ENCODE measurements at regions not wholly inside any gene's neighbourhood (a gene's known extent, or its start where the extent isn't known, plus 50 kb on each side); places are given as distances from the start of the nearest gene placed in this dataset.

DNA sequence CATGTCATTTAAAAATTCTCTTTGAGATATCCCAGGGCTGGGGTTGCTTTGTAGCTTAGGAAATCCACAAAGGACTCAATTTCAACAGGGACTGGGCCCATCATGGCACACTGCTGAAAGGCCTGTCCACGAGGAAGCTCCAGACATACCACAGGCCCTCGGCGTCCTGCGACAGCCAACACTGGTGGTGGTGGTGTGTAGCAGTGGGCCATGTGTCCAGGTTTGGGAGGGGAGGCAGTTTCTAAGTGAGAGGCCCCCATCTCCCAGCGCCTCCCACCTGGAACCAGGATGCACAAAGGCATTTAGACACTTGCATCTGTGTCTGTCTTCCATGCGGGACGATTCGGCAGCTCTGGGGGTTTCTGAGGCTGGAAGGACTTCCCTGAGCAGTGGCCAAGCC, 65.2 kb upstream of the ZNF423 start:
- H2BK12ac ChIP-seq (ENCODE audit: insufficient read length, low read depth, low read length): no peak overlapping the region
- no peak overlapping the region for H4K8ac ChIP-seq (replicated peaks; ENCODE audit: insufficient read length, low read depth, low read length)
- H3K18ac ChIP-seq (ENCODE audit: insufficient read length, low read depth, low read length): no peak overlapping the region
- no peak overlapping the region for H4K5ac ChIP-seq (ENCODE audit: insufficient read length, low read depth, low read length)
- Mint-ChIP-seq H3K4me3 (no peak overlapping the region), H3K27ac (no peak overlapping the region), H3K36me3 (ENCODE audit: insufficient read depth in 1 of 3, low read depth in 3 of 3) (no peaks in the 10 kb centered on the region), H3K27me3 (ENCODE audit: low read depth) (peaks cover 7% of the 10 kb centered on the region), H3K4me1 (peaks cover 4 to 6% of the 10 kb centered on the region in 2 experiments), H3K9me3 (peaks cover 0 to 6% of the 10 kb centered on the region in 2 experiments; a peak in 1 of 5 replicates)
- no peak overlapping the region for H3K56ac ChIP-seq (ENCODE audit: insufficient read length, low read depth, low read length)
- H2BK20ac ChIP-seq (ENCODE audit: low read depth, low read length, poor library complexity, severe bottlenecking): no peak overlapping the region
- no peak overlapping the region for H3K4me2 ChIP-seq (ENCODE audit: insufficient read depth, insufficient read length, low read length)
- H2AFZ ChIP-seq (ENCODE audit: low read length): no peak overlapping the region
- no peak overlapping the region for H2AK5ac ChIP-seq (ENCODE audit: insufficient read length, low read length)
- H3K23ac ChIP-seq (ENCODE audit: insufficient read length, low read depth, low read length): no peak overlapping the region
- no peak overlapping the region for H3K4ac ChIP-seq (ENCODE audit: low read depth, low read length)
- no peak overlapping the region for H3K27ac ChIP-seq (ENCODE audit: insufficient read length, low read depth, low read length)
- no peaks in the 10 kb centered on the region for H3K27me3 ChIP-seq (ENCODE audit: insufficient read depth, low read length)
- no peaks in the 10 kb centered on the region for H4K20me1 ChIP-seq (ENCODE audit: control insufficient read depth, insufficient read depth, insufficient read length)
- no peak overlapping the region for H3K14ac ChIP-seq (ENCODE audit: insufficient read depth, low read length)
- no peak overlapping the region for H4K91ac ChIP-seq (ENCODE audit: insufficient read length, low read depth, low read length)
- H3K4me1 ChIP-seq (ENCODE audit: insufficient read depth, low read length): no peaks in the 10 kb centered on the region
- H3K79me2 ChIP-seq (ENCODE audit: insufficient read depth, low read length): no peaks in the 10 kb centered on the region
- no peak overlapping the region for H3K9ac ChIP-seq (ENCODE audit: extremely low read depth, insufficient read length, low read length)
- no peak overlapping the region for H2BK15ac ChIP-seq (ENCODE audit: low read depth, low read length)
- H3K9me3 ChIP-seq (ENCODE audit: control insufficient read depth, low read depth, low read length): no peaks in the 10 kb centered on the region
- no peaks in the 10 kb centered on the region for H3K79me1 ChIP-seq (ENCODE audit: insufficient read depth, low read depth, low read length, poor library complexity, severe bottlenecking)
- H3T11ph ChIP-seq (ENCODE audit: low read length): no peak overlapping the region
- H2BK120ac ChIP-seq (ENCODE audit: low read depth, low read length, poor library complexity, severe bottlenecking): no peak overlapping the region
- TF ChIP-seq, protein P1, sequence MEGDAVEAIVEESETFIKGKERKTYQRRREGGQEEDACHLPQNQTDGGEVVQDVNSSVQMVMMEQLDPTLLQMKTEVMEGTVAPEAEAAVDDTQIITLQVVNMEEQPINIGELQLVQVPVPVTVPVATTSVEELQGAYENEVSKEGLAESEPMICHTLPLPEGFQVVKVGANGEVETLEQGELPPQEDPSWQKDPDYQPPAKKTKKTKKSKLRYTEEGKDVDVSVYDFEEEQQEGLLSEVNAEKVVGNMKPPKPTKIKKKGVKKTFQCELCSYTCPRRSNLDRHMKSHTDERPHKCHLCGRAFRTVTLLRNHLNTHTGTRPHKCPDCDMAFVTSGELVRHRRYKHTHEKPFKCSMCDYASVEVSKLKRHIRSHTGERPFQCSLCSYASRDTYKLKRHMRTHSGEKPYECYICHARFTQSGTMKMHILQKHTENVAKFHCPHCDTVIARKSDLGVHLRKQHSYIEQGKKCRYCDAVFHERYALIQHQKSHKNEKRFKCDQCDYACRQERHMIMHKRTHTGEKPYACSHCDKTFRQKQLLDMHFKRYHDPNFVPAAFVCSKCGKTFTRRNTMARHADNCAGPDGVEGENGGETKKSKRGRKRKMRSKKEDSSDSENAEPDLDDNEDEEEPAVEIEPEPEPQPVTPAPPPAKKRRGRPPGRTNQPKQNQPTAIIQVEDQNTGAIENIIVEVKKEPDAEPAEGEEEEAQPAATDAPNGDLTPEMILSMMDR (conservative IDR thresholded peaks at IDR 0.05): no peak
- H2BK5ac ChIP-seq (ENCODE audit: insufficient read length, low read length): no peak overlapping the region
- DNase-seq: no peak
- no peaks in the 10 kb centered on the region for H3K23me2 ChIP-seq (ENCODE audit: insufficient read length, low read depth, low read length, poor library complexity, severe bottlenecking)
- no CpG with 5 or more reads among the region's 8 CpGs for WGBS (ENCODE audit: extremely low coverage, insufficient read length, low lambda C conversion rate)

All from H9 (cell line).